Left lung (tissue), 4 donors: ENCODE measurements at regions not wholly inside any gene's neighbourhood (a gene's known extent, or its start where the extent isn't known, plus 50 kb on each side); places are given as distances from the start of the nearest gene placed in this dataset.

Experiments used
- ATAC-seq: fragments of 200-7000 bp; cut with Tn5 transposase; one replicate; pipeline ENCODE4 v1.9.1; 2020; ENCODE audit warnings: moderate library complexity
- DNase-seq, 4 donors: peaks; one replicate each; pipeline ENCODE4 v3.0.0-alpha.2; 2013 to 2020
- H3K27ac ChIP-seq, 2 donors: fragments of 200-600 bp; sonication (generic) in 1 of 2; one replicate each; pipeline versions ENCODE4 v1.5.0 to v1.8.0; 2020 to 2021
- H3K27me3 ChIP-seq, 2 donors: fragments of 200-600 bp; sonication (generic) in 1 of 2; one replicate each; pipeline versions ENCODE4 v1.5.0 to v1.8.0; 2020 to 2021
- H3K36me3 ChIP-seq, 2 donors: fragments of 200-600 bp; sonication (generic) in 1 of 2; one replicate each; pipeline versions ENCODE4 v1.5.0 to v1.8.0; 2020 to 2021
- H3K4me1 ChIP-seq, 2 donors: fragments of 200-600 bp; one replicate each; pipeline ENCODE4 v1.8.0; 2021
- H3K4me3 ChIP-seq, 2 donors: fragments of 200-600 bp; sonication (generic) in 1 of 2; one replicate each; pipeline versions ENCODE4 v1.5.0 to v1.8.0; 2020 to 2021; ENCODE audit warnings: mild to moderate bottlenecking in 1 of 2
- H3K9me3 ChIP-seq, 2 donors: fragments of 200-600 bp; sonication (generic) in 1 of 2; one replicate each; pipeline versions ENCODE4 v1.5.0 to v1.8.0; 2020 to 2021
- intact Hi-C, 2 donors: fragments of 100-400 bp; cut with DNase I; formaldehyde crosslinking; loops; one replicate each; pipeline versions ENCODE4 v1.11.2 to v1.14.2; 2022
- TF ChIP-seq, protein P1 (sequence below), 2 donors: fragments of 200-600 bp; sonication (generic) in 1 of 2; IDR thresholded peaks; one replicate each; pipeline versions ENCODE4 v1.5.0 to v1.8.0; 2021; ENCODE audit warnings: antibody characterized with exemption in 2 of 2
- donor health status: DM: no; HTN: yes; CAD: no.
- donor health status: DM: no; HTN: no; CAD: no.

DNA sequence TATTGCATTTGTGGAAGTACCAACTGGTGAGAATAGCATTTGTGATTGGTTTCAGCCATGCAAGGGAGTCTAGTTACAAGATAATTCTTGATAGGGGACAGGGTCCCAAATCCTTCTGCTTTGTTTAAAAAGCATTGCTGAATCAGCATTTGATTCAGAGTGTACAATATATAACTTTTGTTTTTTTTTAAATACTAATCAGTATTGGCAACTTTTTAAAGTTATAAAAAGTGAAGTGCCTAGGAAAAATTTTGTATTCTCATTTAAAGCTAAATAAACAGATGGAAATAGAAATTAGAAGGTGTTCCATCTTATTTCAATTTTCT lies 75.4 kb upstream of the SLC25A26 start:
- Histone ChIP-seq H3K27me3 (no peaks in the 10 kb centered on the region), H3K36me3 (no peaks in the 10 kb centered on the region), H3K27ac (no peak overlapping the region), H3K4me1 (no peaks in the 10 kb centered on the region), H3K9me3 (no peaks in the 10 kb centered on the region), H3K4me3 (no peak overlapping the region)
- intact Hi-C loops, result loop anchor here in 1 of 2 donors (10.0 kb wide), 1 partner anchor 481 kb away; no protein-coding TSS in a partner anchor
- TF ChIP-seq, protein P1, sequence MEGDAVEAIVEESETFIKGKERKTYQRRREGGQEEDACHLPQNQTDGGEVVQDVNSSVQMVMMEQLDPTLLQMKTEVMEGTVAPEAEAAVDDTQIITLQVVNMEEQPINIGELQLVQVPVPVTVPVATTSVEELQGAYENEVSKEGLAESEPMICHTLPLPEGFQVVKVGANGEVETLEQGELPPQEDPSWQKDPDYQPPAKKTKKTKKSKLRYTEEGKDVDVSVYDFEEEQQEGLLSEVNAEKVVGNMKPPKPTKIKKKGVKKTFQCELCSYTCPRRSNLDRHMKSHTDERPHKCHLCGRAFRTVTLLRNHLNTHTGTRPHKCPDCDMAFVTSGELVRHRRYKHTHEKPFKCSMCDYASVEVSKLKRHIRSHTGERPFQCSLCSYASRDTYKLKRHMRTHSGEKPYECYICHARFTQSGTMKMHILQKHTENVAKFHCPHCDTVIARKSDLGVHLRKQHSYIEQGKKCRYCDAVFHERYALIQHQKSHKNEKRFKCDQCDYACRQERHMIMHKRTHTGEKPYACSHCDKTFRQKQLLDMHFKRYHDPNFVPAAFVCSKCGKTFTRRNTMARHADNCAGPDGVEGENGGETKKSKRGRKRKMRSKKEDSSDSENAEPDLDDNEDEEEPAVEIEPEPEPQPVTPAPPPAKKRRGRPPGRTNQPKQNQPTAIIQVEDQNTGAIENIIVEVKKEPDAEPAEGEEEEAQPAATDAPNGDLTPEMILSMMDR (IDR thresholded peaks at IDR 0.05), result no peak
- DNase-seq (no peak), ATAC-seq (no peak)

DNA sequence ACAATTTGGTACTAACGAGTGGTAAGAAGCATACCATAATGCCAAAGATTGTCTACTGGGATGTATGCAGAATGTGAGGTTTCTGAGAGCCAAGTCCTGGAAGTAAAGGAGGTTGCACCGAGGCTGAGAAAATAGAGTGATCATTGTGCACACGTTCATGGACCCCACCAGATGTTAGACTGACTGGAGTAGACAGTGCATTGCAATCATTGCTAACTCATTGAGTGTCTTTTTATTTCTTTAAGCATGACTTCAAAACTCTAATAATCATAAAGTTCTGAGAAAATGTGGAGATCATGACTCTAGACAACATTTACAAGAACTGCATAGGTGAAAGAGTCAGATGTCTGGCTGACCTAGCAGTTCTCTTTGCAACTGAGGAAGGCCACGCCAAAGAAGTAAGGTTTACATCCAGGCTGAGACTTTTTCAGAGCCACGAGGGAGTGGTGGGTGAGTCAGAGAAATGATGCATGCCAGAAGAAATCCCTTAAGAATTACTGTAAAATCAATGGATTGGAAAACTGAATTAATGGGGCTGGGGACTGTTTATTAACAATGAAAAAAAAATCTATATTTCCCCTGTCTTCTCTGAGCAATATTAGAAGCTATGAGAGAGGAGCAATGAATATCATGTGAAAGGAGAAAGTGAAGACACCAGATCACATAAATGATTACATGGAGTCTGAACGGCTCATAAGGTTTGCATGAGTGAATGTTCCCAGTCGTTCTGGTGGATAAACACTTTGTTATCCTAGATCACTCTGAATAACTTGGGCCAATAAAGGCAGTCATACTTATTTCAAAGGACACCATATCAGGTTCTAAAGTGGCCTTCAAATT lies 76.0 kb upstream of the SLC25A26 start:
- H3K36me3 ChIP-seq, result no peaks in the 10 kb centered on the region
- DNase-seq, result no peak
- no peaks in the 10 kb centered on the region for H3K9me3 ChIP-seq
- no peak for ATAC-seq
- no peaks in the 10 kb centered on the region for H3K27me3 ChIP-seq
- intact Hi-C loops, result loop anchor here in 1 of 2 donors (10.0 kb wide), 1 partner anchor 480 kb away; no protein-coding TSS in a partner anchor
- TF ChIP-seq, protein P1 (IDR thresholded peaks at IDR 0.05), result no peak
- no peak overlapping the region for H3K4me3 ChIP-seq
- H3K27ac ChIP-seq, result no peak overlapping the region
- H3K4me1 ChIP-seq, result no peaks in the 10 kb centered on the region

DNA sequence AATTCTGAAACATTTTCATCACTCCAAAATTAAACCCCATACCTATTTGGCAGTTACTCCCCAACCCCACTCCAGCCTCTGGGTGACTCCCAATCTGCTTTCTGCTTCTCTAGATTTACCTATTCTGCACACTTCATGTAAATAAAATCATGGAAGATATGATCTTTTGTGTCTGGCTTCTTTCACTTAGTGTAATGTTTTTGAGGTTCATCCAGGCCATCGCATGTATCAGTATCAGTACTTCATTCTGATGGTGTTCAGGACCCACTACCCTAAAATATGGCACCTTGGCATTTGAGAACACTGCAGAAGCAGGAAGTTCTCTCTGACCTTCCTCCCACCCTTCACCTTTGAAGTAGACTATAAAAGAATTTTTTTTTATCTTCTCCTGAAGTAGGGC lies 78.7 kb upstream of the SLC25A26 start:
- intact Hi-C loops, result loop anchor here in 1 of 2 donors (10.0 kb wide), 1 partner anchor 477 kb away; no protein-coding TSS in a partner anchor
- no peak overlapping the region for H3K27ac ChIP-seq

DNA sequence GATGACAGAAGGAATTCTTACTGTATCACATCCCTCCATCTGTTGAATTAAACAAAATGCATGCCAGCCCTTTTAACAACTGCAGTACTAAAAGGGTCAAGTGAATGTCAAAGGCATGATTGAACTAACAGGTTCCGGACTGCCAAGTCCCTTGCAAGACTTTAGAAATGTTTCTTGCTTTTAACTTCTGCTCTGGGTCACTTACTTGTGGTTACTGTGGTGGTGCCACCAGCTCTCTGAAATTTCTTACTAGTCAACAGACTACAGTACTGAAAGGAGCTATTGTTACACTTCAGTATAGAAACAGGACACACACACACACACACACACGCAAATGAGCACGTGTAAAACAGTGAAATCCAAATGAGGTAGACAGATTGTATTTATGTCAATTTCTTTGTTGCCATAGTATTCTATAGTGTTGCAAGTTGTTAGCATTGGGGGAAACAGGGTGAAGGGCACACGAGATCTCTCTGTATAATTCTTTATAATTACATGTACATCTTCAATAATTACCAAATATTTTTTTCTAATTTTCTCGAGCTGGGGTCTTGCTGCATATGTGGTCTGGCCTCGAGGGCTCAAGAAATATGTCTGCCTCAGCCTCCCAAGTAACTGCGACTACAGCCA lies 79.9 kb upstream of the SLC25A26 start:
- Histone ChIP-seq H3K9me3 (no peaks in the 10 kb centered on the region), H3K27ac (no peak overlapping the region), H3K4me3 (no peak overlapping the region), H3K27me3 (no peaks in the 10 kb centered on the region), H3K4me1 (no peaks in the 10 kb centered on the region), H3K36me3 (no peaks in the 10 kb centered on the region)
- DNase-seq (no peak), ATAC-seq (no peak)
- intact Hi-C loops, result loop anchor here in 1 of 2 donors (10.0 kb wide), 1 partner anchor 476 kb away; no protein-coding TSS in a partner anchor
- TF ChIP-seq, protein P1 (IDR thresholded peaks at IDR 0.05), result no peak

More for the DNA sequence above, 78.7 kb upstream of the SLC25A26 start:
- Histone ChIP-seq H3K4me1 (no peaks in the 10 kb centered on the region), H3K36me3 (no peaks in the 10 kb centered on the region), H3K4me3 (no peak overlapping the region), H3K9me3 (no peaks in the 10 kb centered on the region), H3K27me3 (no peaks in the 10 kb centered on the region)
- DNase-seq (no peak), ATAC-seq (no peak)
- TF ChIP-seq, protein P1 (IDR thresholded peaks at IDR 0.05), result no peak

DNA sequence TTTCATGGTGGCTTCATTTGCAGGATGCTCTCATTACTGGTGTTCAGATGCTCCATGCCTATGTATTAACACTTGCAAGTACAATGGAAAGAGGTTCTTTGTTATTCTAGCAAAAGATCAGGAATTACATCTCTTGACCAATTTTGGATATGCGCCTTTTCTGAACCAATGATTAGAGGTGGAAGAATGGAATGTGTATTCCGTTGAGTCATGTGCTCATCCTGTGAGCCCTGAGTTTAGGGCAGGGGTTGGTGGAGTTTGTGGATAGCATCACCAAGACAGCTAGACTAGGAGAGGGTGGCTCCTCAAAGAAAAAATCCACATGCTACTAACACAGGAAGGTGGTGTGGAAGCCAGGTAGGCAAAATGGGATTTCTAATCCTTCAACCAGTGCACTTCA lies 80.7 kb upstream of the SLC25A26 start:
- TF ChIP-seq, protein P1 (IDR thresholded peaks at IDR 0.05), result no peak
- no peaks in the 10 kb centered on the region for H3K36me3 ChIP-seq
- ATAC-seq, result no peak
- H3K4me3 ChIP-seq, result no peak overlapping the region
- no peaks in the 10 kb centered on the region for H3K4me1 ChIP-seq
- DNase-seq, result no peak
- no peaks in the 10 kb centered on the region for H3K9me3 ChIP-seq
- intact Hi-C loops, result loop anchor here in 1 of 2 donors (10.0 kb wide), 1 partner anchor 475 kb away; no protein-coding TSS in a partner anchor
- H3K27me3 ChIP-seq, result no peaks in the 10 kb centered on the region
- no peak overlapping the region for H3K27ac ChIP-seq
